ENCODE measurements at regions not wholly inside any gene's neighbourhood (a gene's known extent, or its start where the extent isn't known, plus 50 kb on each side); places are given as distances from the start of the nearest gene placed in this dataset.

- TF ChIP-seq CTCF (IDR thresholded peaks at IDR 0.05) (no peak), POLR2A (IDR thresholded peaks at IDR 0.05) (no peak), POLR2AphosphoS5 (IDR thresholded peaks at IDR 0.05) (no peak)
Measured at GRCh38 chr9:135032868-135033460, 54.5 kb upstream of the OLFM1 start.
